Bronchial epithelial cell (primary cell): ENCODE measurements at regions not wholly inside any gene's neighbourhood (a gene's known extent, or its start where the extent isn't known, plus 50 kb on each side); places are given as distances from the start of the nearest gene placed in this dataset.
A peak's percentile ranks its signal among the peaks of the same experiment; 100 is the strongest.

Experiments
- DNase-seq: peaks from one replicate; pipeline ENCODE4 v3.0.0-alpha.2; 2010; ENCODE audit warnings: low read depth
- FAIRE-seq: peaks from 2 replicates; lab custom pipeline; 2011; peaks lifted over from hg19 to GRCh38; lab: Jason Lieb, UNC
- H3K27me3 ChIP-seq: 2 replicates; pipeline ENCODE4 v1.5.1; 2011; ENCODE audit warnings: low read length; ENCODE audit not compliant: control insufficient read depth, insufficient read depth
- H3K36me3 ChIP-seq: 2 replicates; pipeline ENCODE4 v1.5.1; 2011; ENCODE audit warnings: low read length; ENCODE audit not compliant: control insufficient read depth, insufficient read depth
- H3K4me3 ChIP-seq: 2 replicates; pipeline ENCODE4 v1.5.1; 2011; ENCODE audit warnings: mild to moderate bottlenecking, low read depth, low read length, control low read depth
- TF ChIP-seq, protein P1 (sequence below): IDR thresholded peaks from 2 replicates; pipeline ENCODE4 v1.5.1; 2011; ENCODE audit warnings: mild to moderate bottlenecking, moderate library complexity, low read length, control low read depth, inconsistent platforms; ENCODE audit not compliant: insufficient read depth, severe bottlenecking

DNA sequence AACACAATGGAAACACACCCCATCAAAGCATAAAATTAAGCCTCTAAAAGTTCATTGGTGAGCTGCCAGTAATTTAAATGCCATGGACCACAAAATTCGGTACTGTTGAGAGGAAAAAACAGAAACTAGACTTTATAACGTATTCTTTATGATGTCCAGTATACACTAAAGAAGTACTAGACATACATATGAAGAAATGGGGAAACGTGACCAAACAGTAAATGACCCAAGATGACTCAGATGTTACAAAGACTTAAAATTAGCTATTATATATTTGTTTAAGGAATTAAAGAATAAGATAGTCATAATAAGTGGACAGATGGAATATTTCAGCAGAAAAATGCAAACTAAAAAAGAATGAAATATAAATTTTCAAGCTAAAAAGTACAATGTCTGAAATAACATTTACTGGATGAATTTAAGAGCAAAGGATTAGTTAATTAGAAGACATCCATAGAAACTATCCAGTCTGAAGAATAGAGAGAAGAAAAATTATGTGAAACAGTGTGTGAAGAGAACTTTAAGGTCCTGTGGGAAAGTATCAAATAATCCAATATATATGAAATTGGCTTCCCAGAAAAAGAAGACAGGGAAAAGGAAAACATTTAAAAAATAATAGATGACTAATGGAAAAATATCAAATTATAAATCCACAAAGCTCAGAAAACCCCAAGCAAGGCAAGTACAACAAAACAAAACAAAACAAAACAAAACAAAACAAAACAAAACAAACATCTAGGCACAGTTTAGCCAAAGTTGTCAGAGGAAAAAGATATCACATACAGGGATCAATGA is 69.4 kb downstream of the SAMD9 start:
- DNase-seq (peak; percentile 57), FAIRE-seq (no peak)
- no peaks in the 10 kb centered on the region for H3K27me3 ChIP-seq
- no peak overlapping the region for H3K4me3 ChIP-seq
- TF ChIP-seq, protein P1, sequence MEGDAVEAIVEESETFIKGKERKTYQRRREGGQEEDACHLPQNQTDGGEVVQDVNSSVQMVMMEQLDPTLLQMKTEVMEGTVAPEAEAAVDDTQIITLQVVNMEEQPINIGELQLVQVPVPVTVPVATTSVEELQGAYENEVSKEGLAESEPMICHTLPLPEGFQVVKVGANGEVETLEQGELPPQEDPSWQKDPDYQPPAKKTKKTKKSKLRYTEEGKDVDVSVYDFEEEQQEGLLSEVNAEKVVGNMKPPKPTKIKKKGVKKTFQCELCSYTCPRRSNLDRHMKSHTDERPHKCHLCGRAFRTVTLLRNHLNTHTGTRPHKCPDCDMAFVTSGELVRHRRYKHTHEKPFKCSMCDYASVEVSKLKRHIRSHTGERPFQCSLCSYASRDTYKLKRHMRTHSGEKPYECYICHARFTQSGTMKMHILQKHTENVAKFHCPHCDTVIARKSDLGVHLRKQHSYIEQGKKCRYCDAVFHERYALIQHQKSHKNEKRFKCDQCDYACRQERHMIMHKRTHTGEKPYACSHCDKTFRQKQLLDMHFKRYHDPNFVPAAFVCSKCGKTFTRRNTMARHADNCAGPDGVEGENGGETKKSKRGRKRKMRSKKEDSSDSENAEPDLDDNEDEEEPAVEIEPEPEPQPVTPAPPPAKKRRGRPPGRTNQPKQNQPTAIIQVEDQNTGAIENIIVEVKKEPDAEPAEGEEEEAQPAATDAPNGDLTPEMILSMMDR, result no peak
- no peaks in the 10 kb centered on the region for H3K36me3 ChIP-seq

DNA sequence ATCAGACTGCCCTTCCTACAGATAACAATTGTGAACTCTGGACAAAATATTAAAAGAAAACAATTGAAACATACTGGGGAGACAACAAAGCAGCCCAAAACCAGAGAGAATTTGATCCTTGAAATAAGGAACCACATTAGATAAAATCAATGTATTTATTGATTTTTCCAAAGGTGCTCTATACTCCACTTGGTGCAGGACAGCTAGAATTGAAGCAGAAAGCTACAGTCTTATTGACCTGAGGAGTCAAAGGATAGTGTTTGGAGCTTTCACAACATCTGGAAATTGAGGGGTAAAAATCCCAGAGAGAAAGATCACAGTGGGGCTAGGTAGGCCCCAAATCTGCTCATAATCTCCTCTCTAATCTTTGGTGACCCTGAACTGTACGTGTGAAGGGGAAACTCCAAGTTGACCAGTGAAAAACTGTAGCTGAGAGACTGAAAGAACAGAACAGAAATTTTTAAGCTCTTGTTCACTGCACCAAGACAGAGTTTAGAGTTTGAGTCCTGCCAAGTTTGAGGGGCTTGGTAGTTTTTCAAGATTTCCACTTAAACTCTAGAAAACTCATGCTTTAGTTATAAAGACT is 70.2 kb downstream of the SAMD9 start:
- H3K4me3 ChIP-seq, result no peak overlapping the region
- no peaks in the 10 kb centered on the region for H3K27me3 ChIP-seq
- H3K36me3 ChIP-seq, result no peaks in the 10 kb centered on the region
- no peak for DNase-seq
- FAIRE-seq, result no peak
- TF ChIP-seq, protein P1, result no peak

DNA sequence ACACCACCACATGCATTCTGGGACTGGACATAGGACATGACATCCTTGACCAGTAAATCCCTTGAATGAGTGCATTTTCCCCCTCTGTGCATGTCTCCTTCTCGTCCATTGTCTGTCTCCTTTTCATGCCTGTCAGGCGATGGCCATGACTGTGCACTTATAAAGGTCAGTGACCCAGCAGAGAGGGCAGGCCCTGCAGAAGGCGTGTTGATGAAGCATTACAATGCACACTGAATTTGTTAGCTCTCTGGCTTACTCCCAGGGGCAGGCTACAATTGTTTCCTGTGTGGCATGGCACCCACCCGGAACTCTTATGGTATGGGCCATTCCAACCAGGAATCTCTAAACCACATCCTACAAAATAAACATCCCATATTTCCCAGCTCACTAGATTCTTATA is 71.1 kb downstream of the SAMD9 start:
- TF ChIP-seq, protein P1, result no peak
- no peak for DNase-seq
- Histone ChIP-seq H3K27me3 (no peaks in the 10 kb centered on the region), H3K36me3 (no peaks in the 10 kb centered on the region), H3K4me3 (no peak overlapping the region)
- no peak for FAIRE-seq

- TF ChIP-seq, protein P1, result no peak
- no peak for FAIRE-seq
- peak; percentile 83 for DNase-seq
Observed at GRCh38 chr7:93044147-93044810, 73.5 kb downstream of the SAMD9 start.

GRCh38 chr7:93043385-93043985 is 74.3 kb downstream of the SAMD9 start:
- FAIRE-seq, result no peak
- H3K4me3 ChIP-seq, result peak overlapping the region; percentile 15
- DNase-seq, result peak; percentile 89
- TF ChIP-seq, protein P1, result no peak
- no peaks in the 10 kb centered on the region for H3K27me3 ChIP-seq
- no peaks in the 10 kb centered on the region for H3K36me3 ChIP-seq

More at GRCh38 chr7:93044147-93044810, 73.5 kb downstream of the SAMD9 start:
- no peaks in the 10 kb centered on the region for H3K36me3 ChIP-seq
- H3K4me3 ChIP-seq, result no peak overlapping the region
- no peaks in the 10 kb centered on the region for H3K27me3 ChIP-seq
